NB4 (cell line): ENCODE measurements at regions not wholly inside any gene's neighbourhood (a gene's known extent, or its start where the extent isn't known, plus 50 kb on each side); places are given as distances from the start of the nearest gene placed in this dataset.

Experiments used
- CTCF ChIP-seq: IDR thresholded peaks from one replicate; pipeline ENCODE4 v1.5.1; 2012; ENCODE audit warnings: low read depth, low read length
- MYC ChIP-seq: IDR thresholded peaks from 2 replicates; pipeline ENCODE4 v1.6.1; 2011; ENCODE audit warnings: low read depth, low read length
- POLR2A ChIP-seq: IDR thresholded peaks from 2 replicates; pipeline ENCODE4 v1.6.1; 2011; ENCODE audit warnings: mild to moderate bottlenecking; ENCODE audit not compliant: insufficient read length; ENCODE audit errors: extremely low read depth

DNA sequence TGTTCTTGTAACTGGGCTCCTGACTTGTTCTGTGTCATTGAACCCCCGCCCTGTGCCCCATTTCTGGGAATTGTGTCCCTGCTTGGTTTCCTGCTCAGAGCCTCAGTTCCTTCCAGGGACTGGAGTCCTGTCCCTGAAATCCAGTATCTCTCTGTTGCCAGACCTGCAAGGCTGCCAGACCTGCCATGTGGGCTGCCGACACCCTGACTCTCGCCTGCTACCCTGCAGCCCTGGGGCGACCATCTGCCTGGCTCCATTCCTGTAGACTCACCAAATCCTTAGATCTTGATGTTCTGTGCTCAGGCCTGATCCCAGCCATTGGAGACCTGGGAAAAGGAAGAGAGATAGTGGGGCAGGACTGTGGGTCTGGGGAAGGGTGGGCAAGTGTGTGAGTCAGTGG, 383.3 kb upstream of the PROX1 start:
- no peak for TF ChIP-seq CTCF
- TF ChIP-seq POLR2A, result no peak
- no peak for TF ChIP-seq MYC
